ENCODE measurements at regions not wholly inside any gene's neighbourhood (a gene's known extent, or its start where the extent isn't known, plus 50 kb on each side); places are given as distances from the start of the nearest gene placed in this dataset.

DNA sequence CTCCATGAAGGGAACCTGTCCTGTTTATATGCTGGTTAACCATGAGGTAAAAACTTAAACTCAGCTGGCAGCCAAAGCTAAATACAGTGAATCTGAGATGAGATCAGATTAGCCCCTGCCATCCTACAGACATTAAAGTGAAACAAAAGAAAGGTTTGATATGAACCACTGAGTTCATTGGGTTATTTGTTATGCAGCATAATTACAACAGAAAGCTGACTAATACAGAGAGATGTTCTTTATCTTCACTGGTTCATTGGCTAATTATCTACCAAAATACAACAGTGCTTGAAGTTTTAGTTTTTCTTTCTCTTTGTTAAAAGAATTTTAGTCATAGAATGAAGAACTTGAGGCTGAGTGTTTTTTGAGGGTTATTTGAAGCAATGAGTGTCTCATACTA, 307.6 kb upstream of the FERMT1 start:
- FAIRE-seq: no peak
- H3K9me3 ChIP-seq (ENCODE audit: control insufficient read depth in 2 of 3, insufficient read depth in 1 of 3, low read length in 3 of 3): no peaks in the 10 kb centered on the region

DNA sequence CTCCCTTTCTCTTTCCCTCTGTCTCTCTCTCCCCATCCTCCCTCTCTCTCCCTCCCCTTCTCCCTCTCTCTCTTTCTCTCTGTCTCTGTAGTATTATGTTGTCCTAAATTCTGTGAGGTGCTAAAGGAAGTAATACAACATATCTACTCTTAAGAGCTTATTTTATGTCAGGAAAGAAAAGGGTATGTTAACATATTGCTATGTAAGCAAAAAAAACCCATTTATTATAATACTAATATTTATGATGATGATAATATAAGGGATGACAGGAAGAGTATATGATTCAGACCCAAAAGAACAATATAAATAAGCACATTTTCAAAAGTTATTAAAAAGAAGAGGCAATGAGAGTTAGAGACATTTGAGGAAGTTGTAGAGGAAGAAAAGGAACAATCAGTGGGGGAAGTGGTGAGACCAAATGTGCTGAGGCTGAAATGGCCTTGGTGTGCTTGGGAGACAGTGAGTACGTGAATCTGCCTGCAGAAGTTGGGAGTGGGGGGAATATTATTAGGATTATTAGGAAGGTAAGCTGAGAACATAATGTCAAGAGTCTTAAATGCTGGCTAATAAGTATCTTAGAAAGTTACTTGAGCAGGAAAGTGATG, 303.6 kb upstream of the FERMT1 start:
- no peaks in the 10 kb centered on the region for H3K27me3 ChIP-seq (ENCODE audit: control insufficient read depth, insufficient read depth, low read length)
- TF ChIP-seq, protein P1, sequence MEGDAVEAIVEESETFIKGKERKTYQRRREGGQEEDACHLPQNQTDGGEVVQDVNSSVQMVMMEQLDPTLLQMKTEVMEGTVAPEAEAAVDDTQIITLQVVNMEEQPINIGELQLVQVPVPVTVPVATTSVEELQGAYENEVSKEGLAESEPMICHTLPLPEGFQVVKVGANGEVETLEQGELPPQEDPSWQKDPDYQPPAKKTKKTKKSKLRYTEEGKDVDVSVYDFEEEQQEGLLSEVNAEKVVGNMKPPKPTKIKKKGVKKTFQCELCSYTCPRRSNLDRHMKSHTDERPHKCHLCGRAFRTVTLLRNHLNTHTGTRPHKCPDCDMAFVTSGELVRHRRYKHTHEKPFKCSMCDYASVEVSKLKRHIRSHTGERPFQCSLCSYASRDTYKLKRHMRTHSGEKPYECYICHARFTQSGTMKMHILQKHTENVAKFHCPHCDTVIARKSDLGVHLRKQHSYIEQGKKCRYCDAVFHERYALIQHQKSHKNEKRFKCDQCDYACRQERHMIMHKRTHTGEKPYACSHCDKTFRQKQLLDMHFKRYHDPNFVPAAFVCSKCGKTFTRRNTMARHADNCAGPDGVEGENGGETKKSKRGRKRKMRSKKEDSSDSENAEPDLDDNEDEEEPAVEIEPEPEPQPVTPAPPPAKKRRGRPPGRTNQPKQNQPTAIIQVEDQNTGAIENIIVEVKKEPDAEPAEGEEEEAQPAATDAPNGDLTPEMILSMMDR (IDR thresholded peaks at IDR 0.05; ENCODE audit: borderline replicate concordance, extremely low read depth, insufficient read depth): no peak
- H3K4me3 ChIP-seq (ENCODE audit: low read length in 3 of 3): no peak overlapping the region
- no peaks in the 10 kb centered on the region for H3K36me3 ChIP-seq (ENCODE audit: control insufficient read depth in 2 of 3, insufficient read depth in 3 of 3, low read length in 3 of 3)
- no peaks in the 10 kb centered on the region for H3K9me3 ChIP-seq (ENCODE audit: control insufficient read depth in 2 of 3, insufficient read depth in 1 of 3, low read length in 3 of 3)
- H3K4me1 ChIP-seq (ENCODE audit: control insufficient read depth in 2 of 3, insufficient read depth in 2 of 3, low read depth in 1 of 3, low read length in 3 of 3): no peaks in the 10 kb centered on the region
- DNase-seq: no peak
- H3K9ac ChIP-seq (ENCODE audit: low read length in 3 of 3): no peak overlapping the region
- H3K27ac ChIP-seq (ENCODE audit: low read depth in 2 of 2, low read length in 2 of 2): no peak overlapping the region
- intact Hi-C loops (cut with DNase I): no loop called here
- no peak for FAIRE-seq

More for the DNA sequence above, 307.6 kb upstream of the FERMT1 start:
- TF ChIP-seq, protein P1 (IDR thresholded peaks at IDR 0.05; ENCODE audit: borderline replicate concordance, extremely low read depth, insufficient read depth): no peak
- H3K4me3 ChIP-seq (ENCODE audit: low read length in 3 of 3): no peak overlapping the region
- H3K9ac ChIP-seq (ENCODE audit: low read length in 3 of 3): no peak overlapping the region
- intact Hi-C loops (cut with DNase I): no loop called here
- H3K27ac ChIP-seq (ENCODE audit: low read depth in 2 of 2, low read length in 2 of 2): no peak overlapping the region
- DNase-seq: no peak
- no peaks in the 10 kb centered on the region for H3K27me3 ChIP-seq (ENCODE audit: control insufficient read depth, insufficient read depth, low read length)
- H3K4me1 ChIP-seq (ENCODE audit: control insufficient read depth in 2 of 3, insufficient read depth in 2 of 3, low read depth in 1 of 3, low read length in 3 of 3): no peaks in the 10 kb centered on the region
- H3K36me3 ChIP-seq (ENCODE audit: control insufficient read depth in 2 of 3, insufficient read depth in 3 of 3, low read length in 3 of 3): no peaks in the 10 kb centered on the region

DNA sequence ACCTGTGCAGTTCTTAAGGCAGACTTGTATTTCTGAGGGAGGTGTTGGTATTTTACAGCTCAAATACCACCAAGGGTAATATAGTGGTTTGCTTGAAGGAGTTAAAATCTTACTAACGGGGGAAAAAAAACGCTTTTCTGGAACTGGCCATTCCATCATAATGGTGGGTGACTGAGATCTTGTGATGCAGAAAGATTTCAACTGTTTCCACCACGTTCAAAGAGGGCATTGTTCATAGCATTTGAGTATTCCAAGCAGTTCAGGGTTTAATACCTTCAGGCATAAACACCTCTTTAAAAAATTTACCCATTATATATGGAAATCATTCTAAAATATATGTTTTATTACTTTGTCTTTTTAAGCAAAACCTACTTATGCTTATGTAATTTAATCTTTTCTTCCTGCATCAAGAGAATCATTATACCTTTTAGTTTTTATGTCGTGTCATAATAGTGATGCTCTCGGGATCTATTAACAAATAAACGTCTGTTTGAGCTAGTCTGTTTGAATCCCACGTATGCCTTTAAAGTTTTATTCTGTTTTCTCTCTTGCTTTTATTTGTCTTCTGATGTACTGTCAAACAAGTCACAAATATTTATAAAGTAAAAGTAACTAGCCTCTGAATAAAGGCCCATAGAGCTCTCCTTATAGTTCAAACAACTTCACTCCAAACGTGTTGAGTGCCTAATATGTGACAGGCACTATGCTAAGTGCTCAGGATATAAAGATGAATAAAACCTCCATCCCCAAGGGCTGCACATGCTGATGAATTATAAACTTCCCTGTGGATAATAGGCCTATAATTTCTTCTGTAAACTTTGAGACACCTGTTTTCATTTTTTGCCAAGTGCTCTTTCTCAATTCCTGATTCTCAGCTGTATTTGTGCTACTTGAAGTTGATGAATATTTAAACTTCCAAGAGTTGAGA, 298.8 kb upstream of the FERMT1 start:
- intact Hi-C loops (cut with DNase I): no loop called here
- Histone ChIP-seq H3K4me3 (ENCODE audit: low read length in 3 of 3) (no peak overlapping the region), H3K27ac (ENCODE audit: low read depth in 2 of 2, low read length in 2 of 2) (no peak overlapping the region), H3K27me3 (ENCODE audit: control insufficient read depth, insufficient read depth, low read length) (no peaks in the 10 kb centered on the region), H3K9me3 (ENCODE audit: control insufficient read depth in 2 of 3, insufficient read depth in 1 of 3, low read length in 3 of 3) (no peaks in the 10 kb centered on the region), H3K4me1 (ENCODE audit: control insufficient read depth in 2 of 3, insufficient read depth in 2 of 3, low read depth in 1 of 3, low read length in 3 of 3) (no peaks in the 10 kb centered on the region), H3K36me3 (ENCODE audit: control insufficient read depth in 2 of 3, insufficient read depth in 3 of 3, low read length in 3 of 3) (no peaks in the 10 kb centered on the region), H3K9ac (ENCODE audit: low read length in 3 of 3) (no peak overlapping the region)
- TF ChIP-seq, protein P1 (IDR thresholded peaks at IDR 0.05; ENCODE audit: borderline replicate concordance, extremely low read depth, insufficient read depth): no peak
- no peak for DNase-seq
- no peak for FAIRE-seq
